ENCODE measurements at regions not wholly inside any gene's neighbourhood (a gene's known extent, or its start where the extent isn't known, plus 50 kb on each side); places are given as distances from the start of the nearest gene placed in this dataset.

- TF ChIP-seq CTCF (IDR thresholded peaks at IDR 0.05) (no peak), RFX5 (IDR thresholded peaks at IDR 0.05; ENCODE audit: low read length) (no peak), POLR2AphosphoS5 (IDR thresholded peaks at IDR 0.05; ENCODE audit: low read depth, low read length) (no peak), ELF1 (IDR thresholded peaks at IDR 0.05) (no peak), MAX (IDR thresholded peaks at IDR 0.05; ENCODE audit: low read depth) (no peak), TEAD4 (IDR thresholded peaks at IDR 0.05; ENCODE audit: borderline replicate concordance, insufficient read depth) (no peak), ZBTB33 (IDR thresholded peaks at IDR 0.05; ENCODE audit: borderline replicate concordance, low read depth) (no peak), FOXM1 (IDR thresholded peaks at IDR 0.05; ENCODE audit: low read depth) (no peak), RAD21 (IDR thresholded peaks at IDR 0.05; ENCODE audit: low read length) (no peak)
Measured at GRCh38 chr3:187843654-187844053, 98.4 kb upstream of the BCL6 start.

Measured in SK-N-SH (cell line).